ENCODE measurements at regions not wholly inside any gene's neighbourhood (a gene's known extent, or its start where the extent isn't known, plus 50 kb on each side); places are given as distances from the start of the nearest gene placed in this dataset.

DNA sequence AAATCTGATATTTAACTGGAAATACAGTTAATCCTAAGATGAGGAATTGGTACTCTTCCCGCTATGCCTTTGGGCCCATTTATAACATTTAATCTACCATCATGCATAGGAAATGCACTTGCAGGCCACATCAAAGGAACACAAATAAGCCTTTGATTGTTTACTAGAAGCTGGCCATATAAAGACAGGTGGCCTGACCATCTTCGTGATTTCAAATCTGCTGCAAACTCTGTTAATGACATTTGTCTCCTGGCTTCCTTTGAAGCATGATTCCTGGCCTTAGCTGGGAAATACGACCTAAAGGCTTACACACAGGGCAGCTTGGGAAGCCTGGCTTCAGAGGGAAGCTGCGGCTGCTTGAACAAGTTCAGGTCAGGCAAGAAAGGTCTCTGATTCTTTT lies 552.1 kb downstream of the CDH26 start:
- Histone ChIP-seq H3K36me3 (ENCODE audit: low read depth) (no peaks in the 10 kb centered on the region), H3K9me3 (peaks cover 2% of the 10 kb centered on the region), H3K4me3 (no peak overlapping the region), H3K4me1 (ENCODE audit: low read depth) (no peaks in the 10 kb centered on the region)
- intact Hi-C loops (cut with DNase I, micrococcal nuclease), result no loop called here
- no peak for DNase-seq
- TF ChIP-seq, protein P1, sequence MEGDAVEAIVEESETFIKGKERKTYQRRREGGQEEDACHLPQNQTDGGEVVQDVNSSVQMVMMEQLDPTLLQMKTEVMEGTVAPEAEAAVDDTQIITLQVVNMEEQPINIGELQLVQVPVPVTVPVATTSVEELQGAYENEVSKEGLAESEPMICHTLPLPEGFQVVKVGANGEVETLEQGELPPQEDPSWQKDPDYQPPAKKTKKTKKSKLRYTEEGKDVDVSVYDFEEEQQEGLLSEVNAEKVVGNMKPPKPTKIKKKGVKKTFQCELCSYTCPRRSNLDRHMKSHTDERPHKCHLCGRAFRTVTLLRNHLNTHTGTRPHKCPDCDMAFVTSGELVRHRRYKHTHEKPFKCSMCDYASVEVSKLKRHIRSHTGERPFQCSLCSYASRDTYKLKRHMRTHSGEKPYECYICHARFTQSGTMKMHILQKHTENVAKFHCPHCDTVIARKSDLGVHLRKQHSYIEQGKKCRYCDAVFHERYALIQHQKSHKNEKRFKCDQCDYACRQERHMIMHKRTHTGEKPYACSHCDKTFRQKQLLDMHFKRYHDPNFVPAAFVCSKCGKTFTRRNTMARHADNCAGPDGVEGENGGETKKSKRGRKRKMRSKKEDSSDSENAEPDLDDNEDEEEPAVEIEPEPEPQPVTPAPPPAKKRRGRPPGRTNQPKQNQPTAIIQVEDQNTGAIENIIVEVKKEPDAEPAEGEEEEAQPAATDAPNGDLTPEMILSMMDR (IDR thresholded peaks at IDR 0.05), result no peak
- ATAC-seq, result no peak

GRCh38 chr20:60512443-60512842 lies 554.2 kb downstream of the CDH26 start:
- TF ChIP-seq, protein P1 (IDR thresholded peaks at IDR 0.05), result no peak
- H3K36me3 ChIP-seq (ENCODE audit: low read depth), result no peaks in the 10 kb centered on the region
- ATAC-seq (no peak), DNase-seq (no peak)
- H3K9me3 ChIP-seq, result peaks cover 2% of the 10 kb centered on the region
- H3K4me1 ChIP-seq (ENCODE audit: low read depth), result no peaks in the 10 kb centered on the region
- intact Hi-C loops (cut with DNase I, micrococcal nuclease), result no loop called here
- H3K4me3 ChIP-seq, result no peak overlapping the region

DNA sequence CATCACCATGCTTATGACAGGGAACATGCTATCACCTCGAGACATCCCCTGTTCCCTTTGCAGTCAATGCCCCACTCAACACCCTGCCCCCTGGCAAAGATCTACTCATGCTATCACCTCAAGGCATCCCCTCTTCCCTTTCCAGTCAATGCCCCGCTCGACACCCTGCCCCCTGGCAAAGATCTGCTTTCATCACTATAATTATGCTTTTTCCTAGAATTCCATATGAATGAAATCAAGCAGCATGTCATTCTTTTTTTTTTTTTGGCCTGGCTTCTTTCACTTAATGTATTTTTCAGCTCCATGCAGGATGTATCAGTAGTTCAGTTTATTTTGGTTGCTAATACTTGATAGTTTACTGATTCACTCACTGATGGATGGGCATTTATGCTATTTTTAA lies 554.9 kb downstream of the CDH26 start:
- intact Hi-C loops (cut with DNase I, micrococcal nuclease), result no loop called here
- DNase-seq (no peak), ATAC-seq (no peak)
- Histone ChIP-seq H3K4me3 (no peak overlapping the region), H3K4me1 (ENCODE audit: low read depth) (no peaks in the 10 kb centered on the region), H3K36me3 (ENCODE audit: low read depth) (no peaks in the 10 kb centered on the region), H3K9me3 (peaks cover 6% of the 10 kb centered on the region)
- TF ChIP-seq, protein P1 (IDR thresholded peaks at IDR 0.05), result no peak

DNA sequence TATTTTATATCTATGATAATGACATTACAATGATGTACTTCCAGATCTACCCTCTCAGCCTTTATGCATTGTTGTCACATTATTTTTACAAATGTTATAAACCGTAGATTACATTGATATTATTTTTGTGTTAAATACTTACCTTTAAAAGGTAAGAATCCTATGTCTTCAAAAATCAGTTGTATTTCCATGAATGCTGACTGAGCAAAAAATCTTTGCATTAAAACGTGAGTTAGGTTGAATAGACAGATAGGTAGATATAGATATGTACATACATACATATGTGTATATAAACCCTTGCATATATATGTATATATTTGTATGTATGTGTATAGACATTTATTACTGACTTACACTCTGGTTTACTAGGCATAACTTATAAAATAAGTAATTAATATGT lies 558.2 kb downstream of the CDH26 start:
- TF ChIP-seq, protein P1 (IDR thresholded peaks at IDR 0.05), result no peak
- ATAC-seq (no peak), DNase-seq (no peak)
- no peak overlapping the region for H3K4me3 ChIP-seq
- H3K9me3 ChIP-seq, result peaks cover 16% of the 10 kb centered on the region
- H3K36me3 ChIP-seq (ENCODE audit: low read depth), result no peaks in the 10 kb centered on the region
- intact Hi-C loops (cut with DNase I, micrococcal nuclease), result no loop called here
- no peaks in the 10 kb centered on the region for H3K4me1 ChIP-seq (ENCODE audit: low read depth)

GRCh38 chr20:60518022-60518421 lies 559.8 kb downstream of the CDH26 start:
- TF ChIP-seq, protein P1 (IDR thresholded peaks at IDR 0.05), result no peak
- no peak for DNase-seq
- intact Hi-C loops (cut with DNase I, micrococcal nuclease), result no loop called here
- Histone ChIP-seq H3K4me3 (no peak overlapping the region), H3K9me3 (peaks cover 16% of the 10 kb centered on the region), H3K36me3 (ENCODE audit: low read depth) (no peaks in the 10 kb centered on the region), H3K4me1 (ENCODE audit: low read depth) (no peaks in the 10 kb centered on the region)
- ATAC-seq, result no peak

- Histone ChIP-seq H3K36me3 (ENCODE audit: low read depth) (no peaks in the 10 kb centered on the region), H3K9me3 (peaks cover 3% of the 10 kb centered on the region), H3K4me1 (ENCODE audit: low read depth) (no peaks in the 10 kb centered on the region), H3K4me3 (no peak overlapping the region)
- ATAC-seq (no peak), DNase-seq (no peak)
- TF ChIP-seq, protein P1 (IDR thresholded peaks at IDR 0.05), result no peak
- intact Hi-C loops (cut with DNase I, micrococcal nuclease), result no loop called here
These were observed 567.2 kb downstream of the CDH26 start for GRCh38 chr20:60525397-60525796.
